ENCODE measurements at regions not wholly inside any gene's neighbourhood (a gene's known extent, or its start where the extent isn't known, plus 50 kb on each side); places are given as distances from the start of the nearest gene placed in this dataset.
A peak's percentile ranks its signal among the peaks of the same experiment; 100 is the strongest.

DNA sequence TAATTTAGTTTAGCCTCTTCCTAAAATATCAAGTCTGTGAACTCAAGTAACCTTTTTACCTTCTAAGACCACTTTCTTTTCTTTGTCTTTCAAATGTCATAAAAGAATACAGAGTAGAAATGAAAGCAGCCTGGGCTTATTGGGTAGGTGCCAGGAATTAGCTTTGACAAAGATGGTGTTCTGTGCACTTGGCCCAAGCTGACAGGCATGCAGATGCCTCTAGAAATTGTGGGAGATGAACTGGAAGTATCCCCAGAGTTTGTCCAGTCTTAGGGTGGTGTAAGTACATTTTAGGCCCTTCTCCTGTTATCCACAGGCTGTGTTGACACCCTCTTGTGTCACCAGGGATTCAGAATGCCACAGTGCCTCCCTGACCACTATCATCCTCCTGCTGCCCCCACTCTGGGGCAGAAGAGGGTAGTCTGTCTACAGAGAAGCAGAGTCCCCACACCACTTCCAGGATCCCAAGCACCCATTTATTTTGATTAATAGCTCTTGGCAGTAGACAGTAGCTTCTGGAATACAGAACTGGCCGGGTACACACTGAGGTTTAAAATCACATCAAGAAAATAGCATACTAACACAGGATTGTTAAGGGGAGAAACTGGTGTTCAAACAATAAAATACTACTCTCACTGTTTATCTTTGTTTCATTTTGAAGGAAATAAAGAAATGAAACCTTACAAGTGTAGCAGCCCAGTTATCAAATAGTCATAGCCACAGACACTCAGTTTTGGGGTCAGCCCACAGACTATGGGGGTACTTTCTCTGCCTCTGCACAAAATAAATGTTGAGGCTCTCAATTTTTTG is 343.2 kb downstream of the KCNRG start:
- DNase-seq (ENCODE audit: low read depth): no peak

- no peak for DNase-seq (ENCODE audit: low read depth)
Observed at GRCh38 chr13:50359041-50359367, 343.8 kb downstream of the KCNRG start.

DNA sequence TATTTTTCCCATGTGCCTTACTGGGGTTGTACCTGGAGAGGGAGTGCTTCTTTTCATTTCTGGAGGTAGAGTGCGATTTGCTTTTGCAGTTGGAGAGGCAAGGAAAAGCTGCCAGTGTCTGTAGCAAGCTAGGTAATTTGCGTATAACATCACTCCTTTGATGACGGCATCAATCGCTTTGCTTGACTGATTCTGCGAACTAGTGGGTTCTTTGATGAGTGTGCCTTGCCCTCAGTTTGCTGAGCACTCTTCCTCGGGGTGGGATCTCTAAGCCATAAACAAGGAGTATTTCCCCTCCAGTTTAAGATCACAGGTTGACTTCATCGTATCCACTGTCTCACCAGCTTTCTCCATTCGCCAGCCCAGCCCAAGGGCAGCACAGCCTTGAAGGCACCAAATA is 344.5 kb downstream of the KCNRG start:
- DNase-seq (ENCODE audit: low read depth): no peak

DNA sequence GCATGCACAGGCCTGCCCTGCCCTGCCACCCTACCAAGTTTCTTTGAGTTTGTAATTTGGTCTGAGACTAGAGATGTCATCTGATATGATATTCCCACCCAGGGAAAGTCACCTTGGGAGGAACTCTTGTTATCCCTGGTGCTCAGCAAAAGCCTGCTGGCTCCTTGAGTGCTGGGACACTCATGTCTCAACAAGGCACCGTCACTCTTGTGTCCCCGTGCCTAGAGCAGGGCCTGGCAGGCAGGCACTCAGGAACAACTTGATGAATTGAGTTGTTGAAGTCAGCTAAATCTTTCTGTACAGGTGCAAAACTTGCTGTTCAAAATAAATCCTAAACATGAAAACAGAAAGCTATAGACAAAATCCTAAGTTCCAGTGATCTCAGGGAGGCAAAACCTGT is 345.4 kb downstream of the KCNRG start:
- no peak for DNase-seq (ENCODE audit: low read depth)

- no peak for DNase-seq (ENCODE audit: low read depth)
Observed at GRCh38 chr13:50361282-50361681, 346.0 kb downstream of the KCNRG start.

DNA sequence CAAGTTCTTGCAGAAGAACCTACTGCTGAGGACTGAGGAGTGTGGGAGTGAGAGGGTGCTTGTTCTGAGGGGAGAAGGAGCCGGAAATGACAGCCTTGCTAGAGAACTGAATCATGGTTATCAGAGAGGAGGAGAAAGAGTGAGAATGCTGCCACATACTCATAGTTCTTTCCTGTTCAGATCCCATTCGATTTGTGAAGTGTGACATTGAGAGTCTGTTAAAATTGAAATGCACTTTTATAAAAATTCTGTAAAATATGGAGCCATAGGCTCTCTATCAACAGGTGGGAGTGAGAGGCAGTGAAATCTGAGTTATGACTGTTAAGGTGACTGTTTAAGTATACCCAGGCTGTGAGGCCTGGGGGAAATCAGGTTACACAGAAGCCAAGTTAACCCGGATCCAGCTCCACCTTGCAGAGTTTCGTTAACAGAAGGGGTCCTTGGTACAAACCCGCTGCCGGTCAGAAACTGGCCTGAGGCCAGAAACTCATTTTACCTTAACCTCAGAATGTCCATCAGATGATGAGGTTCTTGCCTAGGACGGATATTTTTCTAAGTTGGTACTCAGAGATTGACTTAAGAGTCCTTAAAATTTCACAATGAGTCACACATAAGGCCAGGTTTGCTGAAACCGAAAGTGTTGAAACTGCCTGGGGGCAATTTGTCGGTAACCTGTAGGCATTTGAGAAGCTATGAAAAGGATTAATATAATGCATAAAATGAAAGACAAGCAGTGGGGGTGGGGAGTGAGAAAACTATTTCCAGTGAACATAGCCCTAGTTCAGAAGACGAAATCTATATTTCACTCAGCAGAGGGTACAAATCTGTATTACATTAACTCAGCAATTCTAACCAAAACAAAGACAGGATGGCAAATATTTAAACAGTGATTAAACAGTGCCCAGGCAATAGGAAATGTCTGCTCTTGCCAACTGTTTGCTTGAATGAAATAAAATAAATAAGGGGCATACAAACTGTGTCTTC is 350.5 kb downstream of the KCNRG start:
- peak; percentile 23 for DNase-seq (ENCODE audit: low read depth)

DNA sequence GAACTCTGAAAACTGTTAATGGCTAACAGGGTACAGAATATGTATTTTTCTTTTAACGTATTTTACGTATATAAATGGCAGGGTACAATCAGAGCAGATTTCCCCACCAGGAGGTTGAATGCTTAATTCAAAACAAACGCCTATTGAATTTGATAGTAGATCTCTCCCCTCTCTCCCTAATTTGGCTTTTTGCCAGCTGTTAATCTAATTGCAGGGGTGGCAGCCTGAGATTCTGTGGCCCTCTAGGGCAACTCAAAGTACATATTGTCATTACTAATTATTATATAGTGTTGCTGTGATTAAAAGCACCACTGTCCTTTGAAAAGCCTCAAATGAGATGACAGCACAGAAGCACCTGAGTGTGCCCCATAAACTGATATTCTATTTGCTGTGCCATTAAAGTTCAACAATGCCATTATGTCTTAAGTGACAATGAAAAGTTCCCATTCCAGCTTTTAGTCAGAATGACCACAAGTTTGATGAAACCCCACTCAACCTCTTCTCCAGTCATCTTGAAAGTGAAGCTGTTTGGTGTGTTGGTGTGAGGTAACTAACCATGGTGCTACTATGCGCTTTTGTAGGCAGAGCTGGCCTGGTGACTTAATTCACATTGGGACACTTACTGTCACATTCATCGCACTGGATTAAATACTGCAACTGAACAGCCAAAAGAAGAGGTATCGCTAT is 351.4 kb downstream of the KCNRG start:
- no peak for DNase-seq (ENCODE audit: low read depth)

GRCh38 chr13:50369646-50370045 is 354.4 kb downstream of the KCNRG start:
- no peak for DNase-seq (ENCODE audit: low read depth)

DNA sequence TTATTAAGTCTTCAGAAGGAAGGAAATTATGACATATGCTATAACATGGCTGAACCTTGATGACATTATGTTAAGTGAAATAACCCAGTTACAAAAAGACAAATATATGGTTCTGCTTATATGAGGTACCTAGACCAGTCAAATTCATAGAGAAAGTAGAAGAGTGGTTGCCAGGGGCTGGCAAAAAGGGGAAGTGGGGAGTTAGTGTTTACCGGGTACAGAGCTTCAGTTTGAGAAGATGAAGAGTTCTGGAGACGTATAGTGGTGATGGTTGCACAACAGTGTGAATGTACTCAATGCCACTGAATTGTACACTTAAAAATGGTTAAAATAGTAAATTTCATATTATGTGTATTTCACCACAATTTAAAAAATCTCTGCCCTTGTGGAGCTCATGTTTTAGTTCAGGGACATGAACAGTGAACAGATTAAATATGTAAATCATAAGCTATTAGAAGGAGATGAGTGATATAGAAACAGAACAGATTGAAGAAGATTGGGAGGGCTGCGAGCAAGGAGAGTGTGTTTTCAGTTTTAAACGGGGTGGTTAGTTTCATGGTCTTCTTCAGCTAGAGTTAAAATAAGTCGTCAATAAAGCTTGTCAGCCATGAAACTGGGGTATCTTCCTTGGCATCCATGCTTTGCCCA is 355.2 kb downstream of the KCNRG start:
- DNase-seq (ENCODE audit: low read depth): no peak

DNA sequence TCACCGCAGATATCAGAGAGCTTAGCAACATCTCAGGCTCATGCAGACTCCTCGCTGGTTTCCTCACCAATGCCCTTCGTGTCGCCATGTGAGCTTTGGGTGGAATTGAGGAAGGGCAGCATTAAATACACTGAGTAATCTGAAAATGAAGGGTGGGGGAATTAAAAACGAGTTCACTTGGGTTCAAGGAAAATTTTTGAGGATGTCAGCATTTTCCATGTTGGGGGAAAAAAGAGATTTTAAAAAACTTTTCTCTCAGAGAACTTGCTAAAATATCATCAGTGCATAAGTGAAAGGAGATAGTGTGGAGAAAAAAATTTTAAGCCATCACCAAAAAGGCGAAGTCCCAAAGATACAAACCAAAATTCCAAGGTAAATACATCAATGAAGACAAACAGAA is 359.3 kb downstream of the KCNRG start:
- no peak for DNase-seq (ENCODE audit: low read depth)

- peak; percentile 65 for DNase-seq (ENCODE audit: low read depth)
Observed at GRCh38 chr13:50375792-50376191, 360.5 kb downstream of the KCNRG start.

- no peak for DNase-seq (ENCODE audit: low read depth)
Observed at GRCh38 chr13:50376895-50377575, 361.8 kb downstream of the KCNRG start.

DNA sequence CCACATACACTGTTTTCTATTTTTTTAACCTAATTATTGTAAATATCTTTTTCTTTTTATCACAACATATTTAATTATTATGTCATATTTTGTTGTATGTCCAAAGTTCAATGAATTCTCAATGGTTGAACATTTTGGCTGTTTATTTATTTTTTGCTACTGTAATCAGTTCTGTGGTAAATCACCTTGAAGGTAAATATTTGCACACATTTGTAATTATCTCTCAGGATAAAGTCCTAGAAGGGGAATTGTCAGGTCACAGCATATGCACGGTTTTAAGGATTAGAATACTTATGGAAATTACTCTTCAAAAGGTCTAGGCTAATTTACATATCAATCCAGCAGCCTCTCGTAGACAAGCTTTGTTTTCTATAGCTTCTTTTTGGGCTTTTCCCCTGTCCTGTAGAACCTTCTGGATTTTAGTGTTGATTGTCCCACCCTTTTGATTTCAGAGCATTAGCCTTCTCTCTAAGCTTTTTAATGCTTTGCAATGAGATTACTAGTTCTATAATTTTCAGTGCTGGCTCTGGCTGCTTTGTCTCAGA is 362.6 kb downstream of the KCNRG start:
- DNase-seq (ENCODE audit: low read depth): no peak

GRCh38 chr13:50378509-50379044 is 363.3 kb downstream of the KCNRG start:
- DNase-seq (ENCODE audit: low read depth): no peak

- DNase-seq (ENCODE audit: low read depth): no peak
Observed at GRCh38 chr13:50379584-50379983, 364.3 kb downstream of the KCNRG start.

- no peak for DNase-seq (ENCODE audit: low read depth)
Observed at GRCh38 chr13:50380905-50381304, 365.7 kb downstream of the KCNRG start.

- no peak for DNase-seq (ENCODE audit: low read depth)
Observed at GRCh38 chr13:50382511-50382910, 367.3 kb downstream of the KCNRG start.

DNA sequence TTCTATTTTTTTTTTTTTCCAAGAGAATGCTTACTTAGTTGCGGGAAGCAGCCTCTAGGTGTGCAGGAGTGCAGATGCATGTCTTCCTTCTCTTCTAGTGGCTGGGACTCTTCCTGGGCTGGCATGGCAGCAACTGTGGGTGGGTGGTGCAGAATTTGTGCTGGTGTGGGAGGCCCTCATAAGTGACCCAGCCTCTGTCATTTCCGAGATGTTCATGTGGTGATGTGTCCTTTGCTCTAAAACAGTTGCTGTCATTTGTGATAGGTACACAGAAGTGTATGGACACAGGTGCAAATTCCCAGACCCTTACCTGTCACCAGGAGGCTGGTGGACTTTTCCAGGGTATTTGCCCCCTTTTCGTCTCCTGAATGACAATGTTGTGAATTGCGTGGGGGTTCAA is 367.7 kb downstream of the KCNRG start:
- DNase-seq (ENCODE audit: low read depth): no peak

- DNase-seq (ENCODE audit: low read depth): no peak
Observed at GRCh38 chr13:50384724-50385123, 369.5 kb downstream of the KCNRG start.

- DNase-seq (ENCODE audit: low read depth): peak; percentile 81
Observed at GRCh38 chr13:50386541-50387050, 371.4 kb downstream of the KCNRG start.
